ENCODE measurements at regions not wholly inside any gene's neighbourhood (a gene's known extent, or its start where the extent isn't known, plus 50 kb on each side); places are given as distances from the start of the nearest gene placed in this dataset.

- TF ChIP-seq ZSCAN18 (CRISPR knock-in tag; IDR thresholded peaks at IDR 0.05) (no peak), FOXK1 (CRISPR knock-in tag; IDR thresholded peaks at IDR 0.05) (no peak), STAT6 (CRISPR knock-in tag; conservative IDR thresholded peaks at IDR 0.05; ENCODE audit: low read depth) (no peak), ZNF416 (CRISPR knock-in tag; IDR thresholded peaks at IDR 0.05) (no peak), ELF4 (CRISPR knock-in tag; IDR thresholded peaks at IDR 0.05; ENCODE audit: low read depth) (no peak), E2F4 (CRISPR knock-in tag; IDR thresholded peaks at IDR 0.05; ENCODE audit: borderline replicate concordance, low read depth) (no peak), ZNF263 (CRISPR knock-in tag; IDR thresholded peaks at IDR 0.05; ENCODE audit: low read depth) (no peak), ZBTB21 (CRISPR knock-in tag; IDR thresholded peaks at IDR 0.05; ENCODE audit: borderline replicate concordance) (no peak), NR1H2 (CRISPR knock-in tag; IDR thresholded peaks at IDR 0.05) (no peak)
- TF ChIP-seq, protein P1, sequence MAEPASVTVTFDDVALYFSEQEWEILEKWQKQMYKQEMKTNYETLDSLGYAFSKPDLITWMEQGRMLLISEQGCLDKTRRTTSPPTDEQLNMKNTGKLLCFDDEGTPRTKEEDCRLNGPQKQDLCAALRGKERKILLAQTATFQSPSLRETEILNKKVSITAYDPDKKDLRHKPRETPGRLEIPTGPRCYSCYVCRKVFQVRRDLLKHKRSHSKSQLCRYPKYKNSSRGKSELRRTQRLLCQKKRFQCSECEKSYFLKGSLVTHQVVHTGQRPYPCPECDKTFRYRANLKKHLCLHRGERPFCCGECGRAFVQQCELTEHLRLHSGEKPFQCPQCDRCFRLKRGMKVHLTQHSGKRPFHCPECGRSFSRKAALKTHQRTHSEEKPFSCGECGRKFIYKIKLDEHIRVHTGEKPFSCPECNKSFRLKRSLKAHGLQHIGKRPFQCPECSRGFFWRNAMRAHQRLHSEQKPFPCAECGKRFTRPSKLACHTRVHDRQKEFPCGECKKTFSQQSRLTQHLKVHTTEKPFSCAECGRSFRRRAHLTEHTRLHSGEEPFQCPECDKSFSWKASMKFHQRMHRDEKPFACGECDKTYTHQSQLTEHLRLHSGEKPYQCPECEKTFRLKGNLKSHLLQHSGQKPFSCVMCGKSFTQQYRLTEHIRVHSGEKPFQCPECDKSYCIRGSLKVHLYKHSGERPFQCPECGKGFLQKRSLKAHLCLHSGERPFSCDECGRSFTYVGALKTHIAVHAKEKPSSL (CRISPR knock-in tag; conservative IDR thresholded peaks at IDR 0.05), result no peak
- TF ChIP-seq, protein P2, sequence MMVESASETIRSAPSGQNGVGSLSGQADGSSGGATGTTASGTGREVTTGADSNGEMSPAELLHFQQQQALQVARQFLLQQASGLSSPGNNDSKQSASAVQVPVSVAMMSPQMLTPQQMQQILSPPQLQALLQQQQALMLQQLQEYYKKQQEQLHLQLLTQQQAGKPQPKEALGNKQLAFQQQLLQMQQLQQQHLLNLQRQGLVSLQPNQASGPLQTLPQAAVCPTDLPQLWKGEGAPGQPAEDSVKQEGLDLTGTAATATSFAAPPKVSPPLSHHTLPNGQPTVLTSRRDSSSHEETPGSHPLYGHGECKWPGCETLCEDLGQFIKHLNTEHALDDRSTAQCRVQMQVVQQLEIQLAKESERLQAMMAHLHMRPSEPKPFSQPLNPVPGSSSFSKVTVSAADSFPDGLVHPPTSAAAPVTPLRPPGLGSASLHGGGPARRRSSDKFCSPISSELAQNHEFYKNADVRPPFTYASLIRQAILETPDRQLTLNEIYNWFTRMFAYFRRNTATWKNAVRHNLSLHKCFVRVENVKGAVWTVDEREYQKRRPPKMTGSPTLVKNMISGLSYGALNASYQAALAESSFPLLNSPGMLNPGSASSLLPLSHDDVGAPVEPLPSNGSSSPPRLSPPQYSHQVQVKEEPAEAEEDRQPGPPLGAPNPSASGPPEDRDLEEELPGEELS (CRISPR knock-in tag; IDR thresholded peaks at IDR 0.05), result no peak
- TF ChIP-seq, protein P3, sequence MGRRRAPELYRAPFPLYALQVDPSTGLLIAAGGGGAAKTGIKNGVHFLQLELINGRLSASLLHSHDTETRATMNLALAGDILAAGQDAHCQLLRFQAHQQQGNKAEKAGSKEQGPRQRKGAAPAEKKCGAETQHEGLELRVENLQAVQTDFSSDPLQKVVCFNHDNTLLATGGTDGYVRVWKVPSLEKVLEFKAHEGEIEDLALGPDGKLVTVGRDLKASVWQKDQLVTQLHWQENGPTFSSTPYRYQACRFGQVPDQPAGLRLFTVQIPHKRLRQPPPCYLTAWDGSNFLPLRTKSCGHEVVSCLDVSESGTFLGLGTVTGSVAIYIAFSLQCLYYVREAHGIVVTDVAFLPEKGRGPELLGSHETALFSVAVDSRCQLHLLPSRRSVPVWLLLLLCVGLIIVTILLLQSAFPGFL (CRISPR knock-in tag; IDR thresholded peaks at IDR 0.05; ENCODE audit: borderline replicate concordance), result no peak
These were observed 99.1 kb upstream of the ZNF644 start (continued) for GRCh38 chr1:91120936-91121335.

- Mint-ChIP-seq H3K4me3 (no peak overlapping the region), H3K27me3 (ENCODE audit: low read depth) (no peaks in the 10 kb centered on the region), H3K36me3 (peaks cover 3% of the 10 kb centered on the region; the same call in 1 of the 2 replicates), H3K27ac (peak overlapping the region; percentile 90), H3K9me3 (peaks cover 7% of the 10 kb centered on the region; the same call in 1 of the 2 replicates), H3K4me1 (peaks cover 74% of the 10 kb centered on the region)
- no peak for DNase-seq (ENCODE audit: low spot score)
- ChIA-PET CTCF (interaction anchor here (0.6 to 1.0 kb wide), 3 partner anchors 46 to 399 kb away, joined by 3 read pairs; no protein-coding TSS in a partner anchor), POLR2A (no interaction called here)
- TF ChIP-seq E2F4 (CRISPR knock-in tag; IDR thresholded peaks at IDR 0.05; ENCODE audit: borderline replicate concordance, low read depth) (no peak), IRF2 (CRISPR knock-in tag; IDR thresholded peaks at IDR 0.05; ENCODE audit: borderline replicate concordance, low read depth) (no peak), GABPB1 (CRISPR knock-in tag; IDR thresholded peaks at IDR 0.05) (no peak), ZNF219 (CRISPR knock-in tag; IDR thresholded peaks at IDR 0.05; ENCODE audit: borderline replicate concordance) (no peak), ZNF423 (CRISPR knock-in tag; IDR thresholded peaks at IDR 0.05) (peak; percentile 14; the same call in 1 of the 2 replicates)
- TF ChIP-seq, protein P4, sequence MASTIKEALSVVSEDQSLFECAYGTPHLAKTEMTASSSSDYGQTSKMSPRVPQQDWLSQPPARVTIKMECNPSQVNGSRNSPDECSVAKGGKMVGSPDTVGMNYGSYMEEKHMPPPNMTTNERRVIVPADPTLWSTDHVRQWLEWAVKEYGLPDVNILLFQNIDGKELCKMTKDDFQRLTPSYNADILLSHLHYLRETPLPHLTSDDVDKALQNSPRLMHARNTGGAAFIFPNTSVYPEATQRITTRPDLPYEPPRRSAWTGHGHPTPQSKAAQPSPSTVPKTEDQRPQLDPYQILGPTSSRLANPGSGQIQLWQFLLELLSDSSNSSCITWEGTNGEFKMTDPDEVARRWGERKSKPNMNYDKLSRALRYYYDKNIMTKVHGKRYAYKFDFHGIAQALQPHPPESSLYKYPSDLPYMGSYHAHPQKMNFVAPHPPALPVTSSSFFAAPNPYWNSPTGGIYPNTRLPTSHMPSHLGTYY (CRISPR knock-in tag; IDR thresholded peaks at IDR 0.05), result no peak
- peak; percentile 8 for ATAC-seq
These were observed 98.6 kb upstream of the ZNF644 start for GRCh38 chr1:91120421-91120820.
